ENCODE measurements at regions not wholly inside any gene's neighbourhood (a gene's known extent, or its start where the extent isn't known, plus 50 kb on each side); places are given as distances from the start of the nearest gene placed in this dataset.

GRCh38 chr16:22614271-22614947 is 103.7 kb downstream of the NPIPB5 start:
- Histone ChIP-seq H3K27me3 (replicated peaks in 2 of 5; ENCODE audit: control insufficient read depth in 4 of 5, insufficient read depth in 5 of 5, low read length in 4 of 5) (peaks cover 0 to 2% (median 0%) of the 10 kb centered on the region in 5 experiments), H3K36me3 (ENCODE audit: control insufficient read depth in 4 of 4, insufficient read depth in 4 of 4, low read length in 3 of 4) (no peaks in the 10 kb centered on the region), H3K27ac (ENCODE audit: insufficient read depth in 1 of 2, low read depth in 1 of 2, low read length in 2 of 2, poor library complexity in 1 of 2, severe bottlenecking in 2 of 2) (no peak overlapping the region), H3K4me3 (ENCODE audit: control insufficient read depth in 1 of 7, extremely low read depth in 1 of 7, insufficient read depth in 4 of 7, low read depth in 2 of 7, low read length in 6 of 7) (no peak overlapping the region), H3K9me3 (ENCODE audit: control extremely low read depth in 1 of 5, control insufficient read depth in 4 of 5, insufficient read depth in 2 of 5, low read depth in 1 of 5, low read length in 4 of 5) (peaks cover 0 to 8% (median 0%) of the 10 kb centered on the region in 5 experiments), H3K4me1 (ENCODE audit: control extremely low read depth in 1 of 4, control insufficient read depth in 4 of 4, insufficient read depth in 4 of 4, low read length in 3 of 4) (no peaks in the 10 kb centered on the region)
- 98% methylated on average over 6 of the region's 6 CpGs for WGBS (ENCODE audit: insufficient coverage)
- ChIA-PET CTCF (no interaction called here), POLR2A (no interaction called here)
- no peak for DNase-seq

GRCh38 chr16:22618842-22619241 is 108.2 kb downstream of the NPIPB5 start:
- ChIA-PET CTCF (interaction anchor here (0.6 kb wide), 1 partner anchor 15 kb away, joined by 3 read pairs; no protein-coding TSS in a partner anchor), POLR2A (no interaction called here)
- Histone ChIP-seq H3K27me3 (replicated peaks in 2 of 5; ENCODE audit: control insufficient read depth in 4 of 5, insufficient read depth in 5 of 5, low read length in 4 of 5) (peaks cover 0 to 9% (median 5%) of the 10 kb centered on the region in 5 experiments), H3K27ac (ENCODE audit: insufficient read depth in 1 of 2, low read depth in 1 of 2, low read length in 2 of 2, poor library complexity in 1 of 2, severe bottlenecking in 2 of 2) (no peak overlapping the region), H3K36me3 (ENCODE audit: control insufficient read depth in 4 of 4, insufficient read depth in 4 of 4, low read length in 3 of 4) (no peaks in the 10 kb centered on the region), H3K4me3 (ENCODE audit: control insufficient read depth in 1 of 7, extremely low read depth in 1 of 7, insufficient read depth in 4 of 7, low read depth in 2 of 7, low read length in 6 of 7) (no peak overlapping the region), H3K4me1 (ENCODE audit: control extremely low read depth in 1 of 4, control insufficient read depth in 4 of 4, insufficient read depth in 4 of 4, low read length in 3 of 4) (no peaks in the 10 kb centered on the region), H3K9me3 (ENCODE audit: control extremely low read depth in 1 of 5, control insufficient read depth in 4 of 5, insufficient read depth in 2 of 5, low read depth in 1 of 5, low read length in 4 of 5) (peaks cover 0 to 7% (median 0%) of the 10 kb centered on the region in 5 experiments)
- no peak for DNase-seq
- WGBS (ENCODE audit: insufficient coverage): 94% methylated on average over 4 of the region's 5 CpGs

- Histone ChIP-seq H3K36me3 (ENCODE audit: control insufficient read depth in 4 of 4, insufficient read depth in 4 of 4, low read length in 3 of 4) (no peaks in the 10 kb centered on the region), H3K4me1 (ENCODE audit: control extremely low read depth in 1 of 4, control insufficient read depth in 4 of 4, insufficient read depth in 4 of 4, low read length in 3 of 4) (no peaks in the 10 kb centered on the region), H3K27me3 (replicated peaks in 2 of 5; ENCODE audit: control insufficient read depth in 4 of 5, insufficient read depth in 5 of 5, low read length in 4 of 5) (peaks cover 0 to 10% (median 8%) of the 10 kb centered on the region in 5 experiments), H3K9me3 (ENCODE audit: control extremely low read depth in 1 of 5, control insufficient read depth in 4 of 5, insufficient read depth in 2 of 5, low read depth in 1 of 5, low read length in 4 of 5) (peaks cover 0 to 3% (median 0%) of the 10 kb centered on the region in 5 experiments), H3K4me3 (ENCODE audit: control insufficient read depth in 1 of 7, extremely low read depth in 1 of 7, insufficient read depth in 4 of 7, low read depth in 2 of 7, low read length in 6 of 7) (no peak overlapping the region), H3K27ac (ENCODE audit: insufficient read depth in 1 of 2, low read depth in 1 of 2, low read length in 2 of 2, poor library complexity in 1 of 2, severe bottlenecking in 2 of 2) (no peak overlapping the region)
- 83% methylated on average over 6 of the region's 7 CpGs for WGBS (ENCODE audit: insufficient coverage)
- ChIA-PET POLR2A (no interaction called here), CTCF (no interaction called here)
- DNase-seq: no peak
Measured at GRCh38 chr16:22621586-22622155, 111.0 kb downstream of the NPIPB5 start.

- H3K36me3 ChIP-seq (ENCODE audit: control insufficient read depth in 4 of 4, insufficient read depth in 4 of 4, low read length in 3 of 4): no peaks in the 10 kb centered on the region
- peaks cover 0 to 13% (median 8%) of the 10 kb centered on the region in 5 experiments for H3K27me3 ChIP-seq (replicated peaks in 2 of 5; ENCODE audit: control insufficient read depth in 4 of 5, insufficient read depth in 5 of 5, low read length in 4 of 5)
- ChIA-PET POLR2A (no interaction called here), CTCF (no interaction called here)
- no peak overlapping the region for H3K27ac ChIP-seq (ENCODE audit: insufficient read depth in 1 of 2, low read depth in 1 of 2, low read length in 2 of 2, poor library complexity in 1 of 2, severe bottlenecking in 2 of 2)
- 83% methylated on average over 5 of the region's 5 CpGs for WGBS (ENCODE audit: insufficient coverage)
- H3K4me3 ChIP-seq (ENCODE audit: control insufficient read depth in 1 of 7, extremely low read depth in 1 of 7, insufficient read depth in 4 of 7, low read depth in 2 of 7, low read length in 6 of 7): no peak overlapping the region
- H3K9me3 ChIP-seq (ENCODE audit: control extremely low read depth in 1 of 5, control insufficient read depth in 4 of 5, insufficient read depth in 2 of 5, low read depth in 1 of 5, low read length in 4 of 5): peaks cover 0 to 3% (median 0%) of the 10 kb centered on the region in 5 experiments
- H3K4me1 ChIP-seq (ENCODE audit: control extremely low read depth in 1 of 4, control insufficient read depth in 4 of 4, insufficient read depth in 4 of 4, low read length in 3 of 4): no peaks in the 10 kb centered on the region
- DNase-seq: no peak
Measured at GRCh38 chr16:22622703-22623102, 112.0 kb downstream of the NPIPB5 start.

- no peaks in the 10 kb centered on the region for H3K4me1 ChIP-seq (ENCODE audit: control extremely low read depth in 1 of 4, control insufficient read depth in 4 of 4, insufficient read depth in 4 of 4, low read length in 3 of 4)
- no peak overlapping the region for H3K27ac ChIP-seq (ENCODE audit: insufficient read depth in 1 of 2, low read depth in 1 of 2, low read length in 2 of 2, poor library complexity in 1 of 2, severe bottlenecking in 2 of 2)
- no peak overlapping the region for H3K4me3 ChIP-seq (ENCODE audit: control insufficient read depth in 1 of 7, extremely low read depth in 1 of 7, insufficient read depth in 4 of 7, low read depth in 2 of 7, low read length in 6 of 7)
- ChIA-PET CTCF (no interaction called here), POLR2A (no interaction called here)
- no peak for DNase-seq
- no peaks in the 10 kb centered on the region for H3K36me3 ChIP-seq (ENCODE audit: control insufficient read depth in 4 of 4, insufficient read depth in 4 of 4, low read length in 3 of 4)
- H3K27me3 ChIP-seq (replicated peaks in 2 of 5; ENCODE audit: control insufficient read depth in 4 of 5, insufficient read depth in 5 of 5, low read length in 4 of 5): peaks cover 0 to 13% (median 8%) of the 10 kb centered on the region in 5 experiments
- H3K9me3 ChIP-seq (ENCODE audit: control extremely low read depth in 1 of 5, control insufficient read depth in 4 of 5, insufficient read depth in 2 of 5, low read depth in 1 of 5, low read length in 4 of 5): peaks cover 0 to 3% (median 0%) of the 10 kb centered on the region in 5 experiments
- 96% methylated on average over 2 of the region's 2 CpGs for WGBS (ENCODE audit: insufficient coverage)
Measured at GRCh38 chr16:22623351-22623781, 112.7 kb downstream of the NPIPB5 start.

- POLR2A ChIA-PET: no interaction called here
- peaks cover 0 to 15% (median 8%) of the 10 kb centered on the region in 5 experiments for H3K27me3 ChIP-seq (replicated peaks in 2 of 5; ENCODE audit: control insufficient read depth in 4 of 5, insufficient read depth in 5 of 5, low read length in 4 of 5)
- WGBS (ENCODE audit: insufficient coverage): 90% methylated on average over 18 of the region's 18 CpGs
- H3K4me1 ChIP-seq (ENCODE audit: control extremely low read depth in 1 of 4, control insufficient read depth in 4 of 4, insufficient read depth in 4 of 4, low read length in 3 of 4): no peaks in the 10 kb centered on the region
- H3K9me3 ChIP-seq (ENCODE audit: control extremely low read depth in 1 of 5, control insufficient read depth in 4 of 5, insufficient read depth in 2 of 5, low read depth in 1 of 5, low read length in 4 of 5): peaks cover 0 to 3% (median 0%) of the 10 kb centered on the region in 5 experiments
- DNase-seq: no peak
- H3K27ac ChIP-seq (ENCODE audit: insufficient read depth in 1 of 2, low read depth in 1 of 2, low read length in 2 of 2, poor library complexity in 1 of 2, severe bottlenecking in 2 of 2): no peak overlapping the region
- H3K36me3 ChIP-seq (ENCODE audit: control insufficient read depth in 4 of 4, insufficient read depth in 4 of 4, low read length in 3 of 4): no peaks in the 10 kb centered on the region
- CTCF ChIA-PET: no interaction called here
- no peak overlapping the region for H3K4me3 ChIP-seq (ENCODE audit: control insufficient read depth in 1 of 7, extremely low read depth in 1 of 7, insufficient read depth in 4 of 7, low read depth in 2 of 7, low read length in 6 of 7)
Measured at GRCh38 chr16:22624038-22624799, 113.5 kb downstream of the NPIPB5 start.
